ENCODE measurements at regions not wholly inside any gene's neighbourhood (a gene's known extent, or its start where the extent isn't known, plus 50 kb on each side); places are given as distances from the start of the nearest gene placed in this dataset.

- WGBS (ENCODE audit: extremely low coverage, insufficient coverage, insufficient read length) = no CpG with 5 or more reads among the region's 9 CpGs
- Histone ChIP-seq H3K27me3 (ENCODE audit: insufficient read depth, low read length) (no peaks in the 10 kb centered on the region), H2AFZ (ENCODE audit: insufficient read depth, low read length, poor library complexity) (no peak overlapping the region), H2BK5ac (ENCODE audit: low read depth, low read length, poor library complexity) (no peak overlapping the region), H3K27ac (ENCODE audit: low read depth, low read length) (no peak overlapping the region), H3K36me3 (ENCODE audit: control insufficient read depth in 1 of 2, insufficient read depth in 2 of 2, low read length in 2 of 2) (no peaks in the 10 kb centered on the region), H4K91ac (ENCODE audit: low read depth, low read length) (no peak overlapping the region), H4K12ac (ENCODE audit: low read depth, low read length) (no peak overlapping the region), H2BK12ac (ENCODE audit: low read length) (no peak overlapping the region), H3K4me1 (ENCODE audit: control insufficient read depth in 1 of 2, insufficient read depth in 2 of 2, low read length in 2 of 2) (no peaks in the 10 kb centered on the region), H4K8ac (ENCODE audit: low read depth, low read length) (no peak overlapping the region), H3K9ac (ENCODE audit: low read length) (no peak overlapping the region), H3K14ac (ENCODE audit: low read length) (no peak overlapping the region), H3K23ac (ENCODE audit: low read length) (no peak overlapping the region), H3K79me1 (ENCODE audit: low read length) (no peaks in the 10 kb centered on the region), H3K4me2 (ENCODE audit: low read length) (no peak overlapping the region), H3K4ac (ENCODE audit: low read depth, low read length) (no peak overlapping the region), H3K4me3 (ENCODE audit: low read depth, low read length) (no peak overlapping the region), H2BK120ac (ENCODE audit: insufficient read depth, low read length, poor library complexity) (no peak overlapping the region), H3K18ac (ENCODE audit: low read length) (no peak overlapping the region), H3K79me2 (ENCODE audit: control insufficient read depth, insufficient read depth, low read length, poor library complexity) (no peaks in the 10 kb centered on the region), H2AK5ac (ENCODE audit: low read length) (no peak overlapping the region), H3K9me3 (ENCODE audit: insufficient read depth, low read depth, low read length) (no peaks in the 10 kb centered on the region)
- DNase-seq = no peak
These were observed 93.8 kb downstream of the UNCX start for GRCh38 chr7:1326511-1326785.

DNA sequence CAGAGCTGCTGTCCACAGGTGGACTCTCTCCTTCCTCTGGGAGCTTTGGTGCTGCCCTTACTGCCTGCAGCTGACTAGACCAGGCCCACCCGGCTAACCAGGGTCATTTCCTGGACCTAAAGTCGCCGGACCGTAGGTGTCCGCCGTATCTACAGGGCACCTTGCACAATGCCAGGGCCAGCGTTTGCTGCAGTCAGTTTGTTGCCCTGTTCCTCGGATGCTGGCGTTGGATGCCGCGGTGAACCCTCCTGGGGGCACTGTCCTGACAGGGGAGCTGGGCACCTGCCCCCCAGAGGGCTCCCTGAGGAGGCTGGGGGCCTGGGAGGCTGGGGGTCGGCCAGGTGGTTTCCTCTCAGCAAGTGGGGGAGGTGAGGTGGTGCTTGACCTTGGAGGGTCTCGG lies 96.6 kb downstream of the UNCX start:
- no peak overlapping the region for H2BK5ac ChIP-seq (ENCODE audit: low read depth, low read length, poor library complexity)
- no peak overlapping the region for H3K4me2 ChIP-seq (ENCODE audit: low read length)
- no peak overlapping the region for H4K91ac ChIP-seq (ENCODE audit: low read depth, low read length)
- H3K79me2 ChIP-seq (ENCODE audit: control insufficient read depth, insufficient read depth, low read length, poor library complexity) = no peaks in the 10 kb centered on the region
- no peak overlapping the region for H2BK120ac ChIP-seq (ENCODE audit: insufficient read depth, low read length, poor library complexity)
- H2BK12ac ChIP-seq (ENCODE audit: low read length) = no peak overlapping the region
- H3K27ac ChIP-seq (ENCODE audit: low read depth, low read length) = no peak overlapping the region
- H3K23ac ChIP-seq (ENCODE audit: low read length) = no peak overlapping the region
- H3K18ac ChIP-seq (ENCODE audit: low read length) = no peak overlapping the region
- H3K14ac ChIP-seq (ENCODE audit: low read length) = no peak overlapping the region
- no peak overlapping the region for H2AFZ ChIP-seq (ENCODE audit: insufficient read depth, low read length, poor library complexity)
- no peaks in the 10 kb centered on the region for H3K27me3 ChIP-seq (ENCODE audit: insufficient read depth, low read length)
- H3K9me3 ChIP-seq (ENCODE audit: insufficient read depth, low read depth, low read length) = no peaks in the 10 kb centered on the region
- WGBS (ENCODE audit: extremely low coverage, insufficient coverage, insufficient read length) = no CpG with 5 or more reads among the region's 13 CpGs
- H2AK5ac ChIP-seq (ENCODE audit: low read length) = no peak overlapping the region
- no peaks in the 10 kb centered on the region for H3K4me1 ChIP-seq (ENCODE audit: control insufficient read depth in 1 of 2, insufficient read depth in 2 of 2, low read length in 2 of 2)
- DNase-seq = no peak
- no peaks in the 10 kb centered on the region for H3K79me1 ChIP-seq (ENCODE audit: low read length)
- H4K8ac ChIP-seq (ENCODE audit: low read depth, low read length) = no peak overlapping the region
- no peak overlapping the region for H4K12ac ChIP-seq (ENCODE audit: low read depth, low read length)
- no peak overlapping the region for H3K4ac ChIP-seq (ENCODE audit: low read depth, low read length)
- H3K4me3 ChIP-seq (ENCODE audit: low read depth, low read length) = no peak overlapping the region
- no peaks in the 10 kb centered on the region for H3K36me3 ChIP-seq (ENCODE audit: control insufficient read depth in 1 of 2, insufficient read depth in 2 of 2, low read length in 2 of 2)
- H3K9ac ChIP-seq (ENCODE audit: low read length) = no peak overlapping the region

DNA sequence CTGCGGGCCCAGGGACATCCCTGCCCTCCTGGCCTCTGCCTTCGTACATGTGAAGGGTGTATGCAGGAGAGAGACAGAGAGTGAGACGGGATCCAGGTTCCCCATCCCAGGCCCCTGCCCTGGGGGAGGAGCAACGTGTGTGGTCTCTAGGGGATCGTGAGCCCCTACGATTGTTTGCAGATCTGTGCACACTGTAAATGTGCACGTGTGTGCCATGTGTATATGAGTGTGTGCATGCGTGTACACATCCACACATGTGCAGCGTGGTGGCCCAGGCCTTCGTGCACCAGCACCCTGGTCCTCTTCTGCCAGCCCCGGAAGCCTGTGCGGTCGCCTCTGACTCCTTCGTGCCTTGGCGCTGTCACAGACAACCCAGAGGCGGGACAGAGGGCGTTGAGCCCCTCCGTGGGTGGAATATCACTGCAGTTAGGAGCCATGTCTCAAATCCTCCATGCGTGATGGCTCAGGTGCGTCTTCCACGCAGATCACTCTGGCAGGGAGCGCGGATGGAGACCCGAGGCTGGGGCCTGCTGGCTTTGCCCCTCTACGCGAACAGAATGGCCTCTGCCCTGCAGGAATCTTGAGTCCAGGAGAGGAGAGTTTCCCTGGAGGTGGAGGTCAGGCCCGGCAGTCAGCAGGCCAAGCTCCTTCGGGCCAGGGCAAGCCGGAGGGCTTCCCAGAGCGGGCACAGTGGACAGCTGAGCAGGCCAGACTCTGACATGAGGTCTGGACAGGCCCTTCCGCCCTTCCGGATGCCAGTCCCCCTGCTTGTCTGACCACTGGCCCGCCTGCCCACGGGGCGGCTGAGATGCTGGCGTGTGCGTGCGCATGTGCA lies 97.5 kb downstream of the UNCX start:
- Histone ChIP-seq H3K23ac (ENCODE audit: low read length) (no peak overlapping the region), H3K27me3 (ENCODE audit: insufficient read depth, low read length) (no peaks in the 10 kb centered on the region), H3K79me2 (ENCODE audit: control insufficient read depth, insufficient read depth, low read length, poor library complexity) (no peaks in the 10 kb centered on the region), H3K79me1 (ENCODE audit: low read length) (no peaks in the 10 kb centered on the region), H3K27ac (ENCODE audit: low read depth, low read length) (no peak overlapping the region), H2AFZ (ENCODE audit: insufficient read depth, low read length, poor library complexity) (no peak overlapping the region), H3K4me3 (ENCODE audit: low read depth, low read length) (no peak overlapping the region), H3K14ac (ENCODE audit: low read length) (no peak overlapping the region), H3K4me2 (ENCODE audit: low read length) (no peak overlapping the region), H4K8ac (ENCODE audit: low read depth, low read length) (no peak overlapping the region), H4K91ac (ENCODE audit: low read depth, low read length) (no peak overlapping the region), H3K36me3 (ENCODE audit: control insufficient read depth in 1 of 2, insufficient read depth in 2 of 2, low read length in 2 of 2) (no peaks in the 10 kb centered on the region), H2AK5ac (ENCODE audit: low read length) (no peak overlapping the region), H2BK120ac (ENCODE audit: insufficient read depth, low read length, poor library complexity) (no peak overlapping the region), H3K4ac (ENCODE audit: low read depth, low read length) (no peak overlapping the region), H2BK12ac (ENCODE audit: low read length) (no peak overlapping the region), H3K9ac (ENCODE audit: low read length) (no peak overlapping the region), H3K18ac (ENCODE audit: low read length) (no peak overlapping the region), H3K4me1 (ENCODE audit: control insufficient read depth in 1 of 2, insufficient read depth in 2 of 2, low read length in 2 of 2) (no peaks in the 10 kb centered on the region), H2BK5ac (ENCODE audit: low read depth, low read length, poor library complexity) (no peak overlapping the region), H4K12ac (ENCODE audit: low read depth, low read length) (no peak overlapping the region), H3K9me3 (ENCODE audit: insufficient read depth, low read depth, low read length) (no peaks in the 10 kb centered on the region)
- WGBS (ENCODE audit: extremely low coverage, insufficient coverage, insufficient read length) = no CpG with 5 or more reads among the region's 38 CpGs
- DNase-seq = no peak

DNA sequence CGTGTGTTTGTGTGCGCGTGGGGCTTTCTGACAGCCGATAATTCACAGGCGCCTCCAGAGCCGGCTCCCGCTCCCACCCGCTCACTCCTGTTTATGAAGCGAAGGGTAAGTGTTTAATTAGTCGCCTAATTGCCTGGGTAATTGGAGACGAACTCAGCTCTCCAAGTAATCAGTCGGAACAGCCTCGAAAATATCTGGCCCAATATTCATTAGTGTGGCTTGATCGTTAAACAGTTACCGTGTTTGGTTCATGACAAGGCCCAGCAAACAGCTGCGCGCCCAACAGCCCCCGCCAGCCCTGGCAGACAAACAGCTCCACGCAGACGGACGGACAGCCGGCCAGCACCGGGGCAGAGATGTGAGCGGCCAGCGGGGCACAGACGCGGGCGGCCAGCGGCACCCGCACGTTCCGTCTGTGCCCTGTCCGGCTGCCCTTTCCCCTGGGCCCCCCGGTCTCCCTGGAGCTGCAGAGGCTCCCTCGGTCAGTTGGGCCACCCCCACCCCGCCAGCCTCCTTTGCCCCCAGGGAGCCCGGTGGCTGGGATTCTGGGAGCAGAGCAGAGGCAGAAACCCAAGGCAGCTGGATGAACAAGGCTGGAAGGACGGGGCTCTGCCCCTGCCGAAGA lies 98.2 kb downstream of the UNCX start:
- Histone ChIP-seq H4K8ac (ENCODE audit: low read depth, low read length) (no peak overlapping the region), H2AK5ac (ENCODE audit: low read length) (no peak overlapping the region), H3K79me2 (ENCODE audit: control insufficient read depth, insufficient read depth, low read length, poor library complexity) (no peaks in the 10 kb centered on the region), H3K4me2 (ENCODE audit: low read length) (no peak overlapping the region), H3K9me3 (ENCODE audit: insufficient read depth, low read depth, low read length) (no peaks in the 10 kb centered on the region), H3K27ac (ENCODE audit: low read depth, low read length) (no peak overlapping the region), H4K91ac (ENCODE audit: low read depth, low read length) (no peak overlapping the region), H2BK120ac (ENCODE audit: insufficient read depth, low read length, poor library complexity) (no peak overlapping the region), H2BK12ac (ENCODE audit: low read length) (no peak overlapping the region), H3K4ac (ENCODE audit: low read depth, low read length) (no peak overlapping the region), H2BK5ac (ENCODE audit: low read depth, low read length, poor library complexity) (no peak overlapping the region), H2AFZ (ENCODE audit: insufficient read depth, low read length, poor library complexity) (no peak overlapping the region), H3K4me3 (ENCODE audit: low read depth, low read length) (no peak overlapping the region), H3K9ac (ENCODE audit: low read length) (no peak overlapping the region), H3K79me1 (ENCODE audit: low read length) (no peaks in the 10 kb centered on the region), H4K12ac (ENCODE audit: low read depth, low read length) (no peak overlapping the region), H3K36me3 (ENCODE audit: control insufficient read depth in 1 of 2, insufficient read depth in 2 of 2, low read length in 2 of 2) (no peaks in the 10 kb centered on the region), H3K23ac (ENCODE audit: low read length) (no peak overlapping the region), H3K27me3 (ENCODE audit: insufficient read depth, low read length) (no peaks in the 10 kb centered on the region), H3K14ac (ENCODE audit: low read length) (no peak overlapping the region), H3K18ac (ENCODE audit: low read length) (no peak overlapping the region), H3K4me1 (ENCODE audit: control insufficient read depth in 1 of 2, insufficient read depth in 2 of 2, low read length in 2 of 2) (no peaks in the 10 kb centered on the region)
- DNase-seq = no peak
- no CpG with 5 or more reads among the region's 39 CpGs for WGBS (ENCODE audit: extremely low coverage, insufficient coverage, insufficient read length)

All from trophoblast cell (in vitro differentiated cells and primary cell).